ENCODE measurements at regions not wholly inside any gene's neighbourhood (a gene's known extent, or its start where the extent isn't known, plus 50 kb on each side); places are given as distances from the start of the nearest gene placed in this dataset.
A peak's percentile ranks its signal among the peaks of the same experiment; 100 is the strongest.

GRCh38 chr2:187143537-187143936 lies 294.6 kb upstream of the ZSWIM2 start:
- H3K4me1 ChIP-seq = no peaks in the 10 kb centered on the region
- in situ Hi-C loops (cut with MboI; ENCODE audit: low sequenced_read_pairs) = no loop called here
- no peak overlapping the region for H3K4me3 ChIP-seq
- no peak for DNase-seq (ENCODE audit: low spot score in 2 of 2)
- H3K36me3 ChIP-seq (replicated peaks) = no peaks in the 10 kb centered on the region
- H3K9me3 ChIP-seq = no peaks in the 10 kb centered on the region
- no peaks in the 10 kb centered on the region for H3K27me3 ChIP-seq (ENCODE audit: low read depth)

DNA sequence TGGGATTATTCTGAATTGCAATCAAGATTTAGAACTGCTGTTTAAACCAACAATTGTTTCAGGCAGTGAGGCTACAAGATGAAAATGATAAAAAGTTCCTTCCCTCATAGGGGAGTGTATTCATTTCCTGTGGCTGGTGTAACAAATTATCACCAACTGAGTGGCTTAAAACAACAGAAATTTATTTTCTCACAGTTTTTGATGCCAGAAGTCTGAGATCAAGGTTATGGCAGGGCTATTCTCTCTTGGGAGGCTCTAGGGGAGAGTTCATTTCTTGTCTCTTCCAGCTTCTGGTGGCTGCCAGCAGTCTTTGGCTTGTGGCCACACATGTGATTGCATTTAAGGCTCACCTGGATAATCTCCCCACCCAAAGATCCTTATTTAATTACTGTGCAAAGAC lies 290.5 kb upstream of the ZSWIM2 start:
- Histone ChIP-seq H3K36me3 (replicated peaks) (no peaks in the 10 kb centered on the region), H3K27me3 (ENCODE audit: low read depth) (no peaks in the 10 kb centered on the region), H3K9me3 (no peaks in the 10 kb centered on the region), H3K4me1 (no peaks in the 10 kb centered on the region), H3K4me3 (no peak overlapping the region)
- no peak for DNase-seq (ENCODE audit: low spot score in 2 of 2)
- in situ Hi-C loops (cut with MboI; ENCODE audit: low sequenced_read_pairs) = no loop called here

GRCh38 chr2:187138265-187138664 lies 289.3 kb upstream of the ZSWIM2 start:
- Histone ChIP-seq H3K36me3 (replicated peaks) (no peaks in the 10 kb centered on the region), H3K4me1 (no peaks in the 10 kb centered on the region), H3K9me3 (no peaks in the 10 kb centered on the region), H3K27me3 (ENCODE audit: low read depth) (no peaks in the 10 kb centered on the region), H3K4me3 (no peak overlapping the region)
- DNase-seq (ENCODE audit: low spot score in 2 of 2) = peak in 1 of 2 experiments; percentile 41
- in situ Hi-C loops (cut with MboI; ENCODE audit: low sequenced_read_pairs) = no loop called here

GRCh38 chr2:187136646-187137045 lies 287.7 kb upstream of the ZSWIM2 start:
- Histone ChIP-seq H3K4me1 (no peaks in the 10 kb centered on the region), H3K27me3 (ENCODE audit: low read depth) (no peaks in the 10 kb centered on the region), H3K4me3 (no peak overlapping the region), H3K9me3 (no peaks in the 10 kb centered on the region), H3K36me3 (replicated peaks) (no peaks in the 10 kb centered on the region)
- in situ Hi-C loops (cut with MboI; ENCODE audit: low sequenced_read_pairs) = no loop called here
- DNase-seq (ENCODE audit: low spot score in 2 of 2) = no peak

DNA sequence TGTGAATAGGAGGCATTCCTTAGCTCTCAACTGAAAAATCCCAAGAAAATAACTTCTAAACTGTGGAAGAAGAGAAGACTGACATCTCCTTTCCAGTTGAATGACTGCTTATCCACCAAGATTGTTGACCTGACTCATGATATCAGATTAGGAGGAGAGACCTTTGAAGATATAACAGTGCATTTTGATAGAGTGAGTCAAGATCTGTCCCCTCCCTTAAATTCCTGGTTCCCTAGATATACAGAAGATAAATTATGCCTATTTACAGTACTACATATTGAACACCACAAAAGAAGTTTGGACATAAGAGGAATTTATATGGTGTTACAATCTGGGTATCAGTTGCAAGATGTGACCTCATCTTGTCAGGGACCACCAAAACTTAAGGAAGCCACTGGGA lies 285.3 kb upstream of the ZSWIM2 start:
- Histone ChIP-seq H3K4me1 (no peaks in the 10 kb centered on the region), H3K4me3 (no peak overlapping the region), H3K36me3 (replicated peaks) (no peaks in the 10 kb centered on the region), H3K27me3 (ENCODE audit: low read depth) (no peaks in the 10 kb centered on the region), H3K9me3 (no peaks in the 10 kb centered on the region)
- DNase-seq (ENCODE audit: low spot score in 2 of 2) = no peak
- in situ Hi-C loops (cut with MboI; ENCODE audit: low sequenced_read_pairs) = no loop called here

GRCh38 chr2:187129868-187130267 lies 280.9 kb upstream of the ZSWIM2 start:
- in situ Hi-C loops (cut with MboI; ENCODE audit: low sequenced_read_pairs) = no loop called here
- Histone ChIP-seq H3K4me3 (no peak overlapping the region), H3K36me3 (replicated peaks) (no peaks in the 10 kb centered on the region), H3K4me1 (no peaks in the 10 kb centered on the region), H3K27me3 (ENCODE audit: low read depth) (no peaks in the 10 kb centered on the region), H3K9me3 (no peaks in the 10 kb centered on the region)
- DNase-seq (ENCODE audit: low spot score in 2 of 2) = no peak

DNA sequence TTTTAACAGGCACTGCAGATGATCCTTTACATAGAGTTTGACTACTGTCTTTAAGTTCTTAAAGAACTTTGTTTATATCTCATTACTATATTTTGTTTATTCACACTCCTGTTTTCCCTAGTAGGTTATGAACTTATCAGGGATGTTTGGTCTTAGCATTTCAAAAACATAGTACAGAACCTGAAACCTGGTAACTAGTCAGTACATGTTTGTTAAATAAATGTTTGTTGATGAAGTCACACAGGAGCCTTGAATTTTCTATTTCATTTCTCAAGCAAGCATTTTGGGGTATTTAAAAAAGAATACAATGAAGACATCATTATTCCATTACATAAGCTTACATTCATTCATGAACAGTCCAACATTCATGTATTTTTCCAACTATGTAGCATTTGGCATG lies 280.3 kb upstream of the ZSWIM2 start:
- H3K4me1 ChIP-seq = no peaks in the 10 kb centered on the region
- no peaks in the 10 kb centered on the region for H3K9me3 ChIP-seq
- in situ Hi-C loops (cut with MboI; ENCODE audit: low sequenced_read_pairs) = no loop called here
- DNase-seq (ENCODE audit: low spot score in 2 of 2) = no peak
- no peaks in the 10 kb centered on the region for H3K36me3 ChIP-seq (replicated peaks)
- no peak overlapping the region for H3K4me3 ChIP-seq
- H3K27me3 ChIP-seq (ENCODE audit: low read depth) = no peaks in the 10 kb centered on the region

DNA sequence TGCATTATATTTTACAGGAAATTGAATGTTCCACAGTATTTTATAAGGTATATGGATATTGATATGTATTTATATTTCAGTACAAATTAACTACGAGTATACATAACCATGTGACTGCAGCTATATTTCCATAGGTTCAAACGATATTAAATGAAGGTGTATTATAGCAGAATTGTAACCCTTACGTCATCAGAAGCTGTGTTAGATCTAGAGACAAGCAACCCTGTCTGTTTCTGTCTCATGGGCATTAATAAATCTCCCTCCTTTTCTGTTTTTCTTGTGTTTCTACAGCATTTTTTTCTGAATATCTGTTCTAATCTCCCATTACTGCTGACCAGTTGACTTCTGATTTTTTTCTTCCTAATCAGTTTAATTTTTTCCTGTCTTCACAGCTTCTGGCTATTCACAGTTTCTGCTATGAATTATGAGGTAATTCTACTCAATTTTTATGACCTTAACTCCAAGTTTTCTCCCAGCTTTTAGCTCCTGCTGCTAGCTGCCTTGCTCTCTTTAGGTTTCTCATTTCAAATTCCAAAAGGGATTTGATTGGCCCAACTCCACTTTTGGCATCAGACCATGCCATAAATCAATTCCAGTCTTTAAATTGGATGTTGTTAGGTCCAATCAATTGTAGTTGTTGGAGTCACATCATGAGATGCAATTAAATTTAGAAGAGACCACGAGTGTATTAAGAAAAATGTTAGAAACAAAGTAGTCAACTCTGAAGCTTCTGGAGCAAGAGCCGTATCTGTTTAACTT lies 277.5 kb upstream of the ZSWIM2 start:
- H3K36me3 ChIP-seq (replicated peaks) = no peaks in the 10 kb centered on the region
- H3K9me3 ChIP-seq = no peaks in the 10 kb centered on the region
- H3K4me1 ChIP-seq = no peaks in the 10 kb centered on the region
- DNase-seq (ENCODE audit: low spot score in 2 of 2) = no peak
- no peaks in the 10 kb centered on the region for H3K27me3 ChIP-seq (ENCODE audit: low read depth)
- in situ Hi-C loops (cut with MboI; ENCODE audit: low sequenced_read_pairs) = no loop called here
- H3K4me3 ChIP-seq = no peak overlapping the region

DNA sequence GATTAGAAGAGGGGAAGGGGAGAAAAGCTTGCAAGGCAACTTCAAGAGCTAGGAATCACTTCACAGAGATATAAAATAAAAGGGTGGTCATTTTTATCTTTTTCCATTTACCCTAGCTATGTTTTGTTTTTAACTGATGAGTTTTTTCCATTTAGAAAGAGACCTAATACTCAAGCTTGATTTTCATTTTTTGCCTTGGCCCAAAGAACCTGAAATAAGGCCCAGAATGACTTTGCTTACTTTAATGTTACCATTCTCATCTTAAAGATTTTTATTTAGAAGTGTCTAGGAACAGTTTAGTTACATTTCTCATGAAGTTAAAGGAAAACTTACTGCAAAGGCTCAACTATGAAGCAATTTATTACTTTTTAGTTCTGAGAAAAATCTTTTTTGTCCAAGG lies 276.3 kb upstream of the ZSWIM2 start:
- Histone ChIP-seq H3K9me3 (no peaks in the 10 kb centered on the region), H3K36me3 (replicated peaks) (no peaks in the 10 kb centered on the region), H3K27me3 (ENCODE audit: low read depth) (no peaks in the 10 kb centered on the region), H3K4me1 (no peaks in the 10 kb centered on the region), H3K4me3 (no peak overlapping the region)
- in situ Hi-C loops (cut with MboI; ENCODE audit: low sequenced_read_pairs) = no loop called here
- DNase-seq (ENCODE audit: low spot score in 2 of 2) = no peak

GRCh38 chr2:187124529-187124928 lies 275.6 kb upstream of the ZSWIM2 start:
- Histone ChIP-seq H3K9me3 (no peaks in the 10 kb centered on the region), H3K4me1 (no peaks in the 10 kb centered on the region), H3K4me3 (no peak overlapping the region), H3K27me3 (ENCODE audit: low read depth) (no peaks in the 10 kb centered on the region), H3K36me3 (replicated peaks) (no peaks in the 10 kb centered on the region)
- DNase-seq (ENCODE audit: low spot score in 2 of 2) = no peak
- in situ Hi-C loops (cut with MboI; ENCODE audit: low sequenced_read_pairs) = no loop called here

GRCh38 chr2:187118331-187119099 lies 269.5 kb upstream of the ZSWIM2 start:
- DNase-seq (ENCODE audit: low spot score in 2 of 2) = no peak
- no peak overlapping the region for H3K4me3 ChIP-seq
- no peaks in the 10 kb centered on the region for H3K4me1 ChIP-seq
- H3K27me3 ChIP-seq (ENCODE audit: low read depth) = no peaks in the 10 kb centered on the region
- H3K36me3 ChIP-seq (replicated peaks) = no peaks in the 10 kb centered on the region
- in situ Hi-C loops (cut with MboI; ENCODE audit: low sequenced_read_pairs) = no loop called here
- no peaks in the 10 kb centered on the region for H3K9me3 ChIP-seq

DNA sequence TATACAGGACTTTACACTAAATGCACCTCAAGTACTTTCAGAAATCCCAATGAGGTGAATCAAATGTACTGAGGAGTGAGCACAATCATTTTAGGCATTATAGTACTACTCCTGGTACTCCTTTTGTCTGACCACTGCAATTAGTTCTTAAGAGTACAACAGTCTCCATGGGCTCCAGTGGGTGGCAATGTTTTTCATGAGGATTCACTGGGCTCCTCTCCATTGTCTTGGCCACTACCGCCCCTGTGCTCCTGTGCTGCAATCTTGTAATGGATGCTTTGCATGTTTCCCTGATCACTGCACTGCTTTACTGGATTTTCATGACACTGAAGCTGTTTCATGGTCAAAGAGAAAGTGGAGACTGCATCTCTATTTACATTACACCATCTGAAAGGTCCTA lies 268.5 kb upstream of the ZSWIM2 start:
- Histone ChIP-seq H3K36me3 (replicated peaks) (no peaks in the 10 kb centered on the region), H3K27me3 (ENCODE audit: low read depth) (no peaks in the 10 kb centered on the region), H3K9me3 (no peaks in the 10 kb centered on the region), H3K4me3 (no peak overlapping the region), H3K4me1 (no peaks in the 10 kb centered on the region)
- DNase-seq (ENCODE audit: low spot score in 2 of 2) = peak in 1 of 2 experiments; percentile 17
- in situ Hi-C loops (cut with MboI; ENCODE audit: low sequenced_read_pairs) = no loop called here

GRCh38 chr2:187115627-187116026 lies 266.7 kb upstream of the ZSWIM2 start:
- no peak for DNase-seq (ENCODE audit: low spot score in 2 of 2)
- H3K9me3 ChIP-seq = no peaks in the 10 kb centered on the region
- in situ Hi-C loops (cut with MboI; ENCODE audit: low sequenced_read_pairs) = no loop called here

GRCh38 chr2:187107001-187107400 lies 258.0 kb upstream of the ZSWIM2 start:
- in situ Hi-C loops (cut with MboI; ENCODE audit: low sequenced_read_pairs) = no loop called here
- no peaks in the 10 kb centered on the region for H3K9me3 ChIP-seq
- no peak for DNase-seq (ENCODE audit: low spot score in 2 of 2)
- no peaks in the 10 kb centered on the region for H3K36me3 ChIP-seq (replicated peaks)
- no peak overlapping the region for H3K4me3 ChIP-seq
- H3K27me3 ChIP-seq (ENCODE audit: low read depth) = no peaks in the 10 kb centered on the region
- H3K4me1 ChIP-seq = no peaks in the 10 kb centered on the region; the same call in 1 of the 2 replicates

More at GRCh38 chr2:187115627-187116026, 266.7 kb upstream of the ZSWIM2 start:
- H3K4me3 ChIP-seq = no peak overlapping the region
- no peaks in the 10 kb centered on the region for H3K36me3 ChIP-seq (replicated peaks)
- no peaks in the 10 kb centered on the region for H3K4me1 ChIP-seq
- H3K27me3 ChIP-seq (ENCODE audit: low read depth) = no peaks in the 10 kb centered on the region
